ENCODE measurements at regions not wholly inside any gene's neighbourhood (a gene's known extent, or its start where the extent isn't known, plus 50 kb on each side); places are given as distances from the start of the nearest gene placed in this dataset.

GRCh38 chr4:14952352-14952751 lies 49.9 kb upstream of the CPEB2 start:
- H3K27ac Mint-ChIP-seq (ENCODE audit: low read depth), result no peak overlapping the region
- no peak overlapping the region for H3K4me3 Mint-ChIP-seq
- H3K9me3 Mint-ChIP-seq, result no peaks in the 10 kb centered on the region
- H3K4me1 Mint-ChIP-seq, result no peaks in the 10 kb centered on the region
- H3K36me3 Mint-ChIP-seq (ENCODE audit: insufficient read depth), result peaks cover 2% of the 10 kb centered on the region
- ATAC-seq (replicated peaks; ENCODE audit: extremely low read depth, poor library complexity, severe bottlenecking) (no peak), DNase-seq (ENCODE audit: low spot score in 2 of 2) (no peak)
- H3K27me3 Mint-ChIP-seq, result peaks cover 42% of the 10 kb centered on the region

Data from central memory CD8-positive, alpha-beta T cell (primary cell).